DND-41 (cell line): ENCODE measurements at regions not wholly inside any gene's neighbourhood (a gene's known extent, or its start where the extent isn't known, plus 50 kb on each side); places are given as distances from the start of the nearest gene placed in this dataset.

ENCODE experiments used
- ATAC-seq: fragments of 200-7000 bp; cut with Tn5 transposase; 3 replicates; pipeline ENCODE4 v1.9.1; 2021; ENCODE audit warnings: low read depth; ENCODE audit not compliant: insufficient read depth
- DNase-seq: peaks from one replicate; pipeline ENCODE4 v3.0.0-alpha.2; 2020
- H2AFZ ChIP-seq: 2 replicates; pipeline ENCODE4 v1.6.0; 2012; ENCODE audit warnings: low read depth, low read length
- H3K27ac ChIP-seq: 2 replicates; pipeline ENCODE4 v1.5.1; 2012; ENCODE audit warnings: low read length, inconsistent platforms
- H3K27me3 ChIP-seq: fragments of 200-600 bp; sonication (generic); 2 replicates; pipeline ENCODE4 v1.6.0; 2012; ENCODE audit warnings: low read length, mild to moderate bottlenecking, inconsistent platforms; ENCODE audit not compliant: insufficient read depth, poor library complexity
- H3K36me3 ChIP-seq: 2 replicates; pipeline ENCODE4 v1.5.1; 2012; ENCODE audit warnings: low read length, inconsistent platforms; ENCODE audit not compliant: insufficient read depth
- H3K4me1 ChIP-seq: 2 replicates; pipeline ENCODE4 v1.5.1; 2012; ENCODE audit warnings: mild to moderate bottlenecking, low read length; ENCODE audit not compliant: insufficient read depth
- H3K4me2 ChIP-seq: 2 replicates; pipeline ENCODE4 v1.6.0; 2012; ENCODE audit warnings: mild to moderate bottlenecking, moderate library complexity, low read length, inconsistent platforms; ENCODE audit not compliant: insufficient read depth
- H3K4me3 ChIP-seq, 2 experiments: fragments of 200-600 bp in 1 of 2; shearing (Covaris generic) in 1 of 2; 2 replicates each; pipeline ENCODE4 v1.5.1; 2012 to 2016; ENCODE audit warnings: inconsistent platforms in 2 of 2, low read length in 2 of 2, mild to moderate bottlenecking in 2 of 2, low read depth in 1 of 2, moderate library complexity in 1 of 2
- H3K79me2 ChIP-seq: 2 replicates; pipeline ENCODE4 v1.6.0; 2012; ENCODE audit warnings: low read length, inconsistent platforms; ENCODE audit not compliant: insufficient read depth
- H3K9ac ChIP-seq: 2 replicates; pipeline ENCODE4 v1.6.0; 2012; ENCODE audit warnings: low read depth, mild to moderate bottlenecking, inconsistent platforms, low read length, moderate library complexity
- H3K9me3 ChIP-seq: 2 replicates; pipeline ENCODE4 v1.5.1; 2012; ENCODE audit warnings: low read length, moderate library complexity, mild to moderate bottlenecking, inconsistent platforms; ENCODE audit not compliant: insufficient read depth, severe bottlenecking
- H4K20me1 ChIP-seq: 2 replicates; pipeline ENCODE4 v1.6.0; 2012; ENCODE audit warnings: low read length; ENCODE audit not compliant: insufficient read depth
- EZH2 ChIP-seq: IDR thresholded peaks from 3 replicates; pipeline ENCODE4 v1.6.1; 2012; ENCODE audit warnings: borderline replicate concordance, low read depth, mild to moderate bottlenecking, moderate library complexity, low read length, inconsistent platforms; ENCODE audit not compliant: severe bottlenecking
- TF ChIP-seq, protein P1 (sequence below): IDR thresholded peaks from 2 replicates; pipeline ENCODE4 v1.5.1; 2012; ENCODE audit warnings: borderline replicate concordance, low read length, moderate library complexity, mild to moderate bottlenecking; ENCODE audit not compliant: poor library complexity, severe bottlenecking; ENCODE audit errors: extremely low read depth

- no peak overlapping the region for H2AFZ ChIP-seq
These were observed 148.5 kb downstream of the ELOVL4 start for GRCh38 chr6:79798841-79799240.

GRCh38 chr6:79797912-79798311 lies 149.4 kb downstream of the ELOVL4 start:
- H3K4me3 ChIP-seq = no peak overlapping the region
- ATAC-seq = no peak
- no peak overlapping the region for H3K9ac ChIP-seq
- H4K20me1 ChIP-seq = no peaks in the 10 kb centered on the region
- no peaks in the 10 kb centered on the region for H3K27me3 ChIP-seq
- H3K4me1 ChIP-seq = no peaks in the 10 kb centered on the region
- no peak overlapping the region for H3K27ac ChIP-seq
- H3K79me2 ChIP-seq = no peaks in the 10 kb centered on the region
- no peaks in the 10 kb centered on the region for H3K36me3 ChIP-seq
- no peak overlapping the region for H2AFZ ChIP-seq
- no peaks in the 10 kb centered on the region for H3K9me3 ChIP-seq
- TF ChIP-seq EZH2 = no peak
- TF ChIP-seq, protein P1, sequence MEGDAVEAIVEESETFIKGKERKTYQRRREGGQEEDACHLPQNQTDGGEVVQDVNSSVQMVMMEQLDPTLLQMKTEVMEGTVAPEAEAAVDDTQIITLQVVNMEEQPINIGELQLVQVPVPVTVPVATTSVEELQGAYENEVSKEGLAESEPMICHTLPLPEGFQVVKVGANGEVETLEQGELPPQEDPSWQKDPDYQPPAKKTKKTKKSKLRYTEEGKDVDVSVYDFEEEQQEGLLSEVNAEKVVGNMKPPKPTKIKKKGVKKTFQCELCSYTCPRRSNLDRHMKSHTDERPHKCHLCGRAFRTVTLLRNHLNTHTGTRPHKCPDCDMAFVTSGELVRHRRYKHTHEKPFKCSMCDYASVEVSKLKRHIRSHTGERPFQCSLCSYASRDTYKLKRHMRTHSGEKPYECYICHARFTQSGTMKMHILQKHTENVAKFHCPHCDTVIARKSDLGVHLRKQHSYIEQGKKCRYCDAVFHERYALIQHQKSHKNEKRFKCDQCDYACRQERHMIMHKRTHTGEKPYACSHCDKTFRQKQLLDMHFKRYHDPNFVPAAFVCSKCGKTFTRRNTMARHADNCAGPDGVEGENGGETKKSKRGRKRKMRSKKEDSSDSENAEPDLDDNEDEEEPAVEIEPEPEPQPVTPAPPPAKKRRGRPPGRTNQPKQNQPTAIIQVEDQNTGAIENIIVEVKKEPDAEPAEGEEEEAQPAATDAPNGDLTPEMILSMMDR = no peak
- DNase-seq = no peak
- no peak overlapping the region for H3K4me2 ChIP-seq

More at GRCh38 chr6:79798841-79799240, 148.5 kb downstream of the ELOVL4 start:
- Histone ChIP-seq H3K9ac (no peak overlapping the region), H3K27me3 (no peaks in the 10 kb centered on the region), H3K9me3 (no peaks in the 10 kb centered on the region), H3K4me1 (no peaks in the 10 kb centered on the region), H3K4me3 (no peak overlapping the region), H3K27ac (no peak overlapping the region), H4K20me1 (no peaks in the 10 kb centered on the region), H3K4me2 (no peak overlapping the region), H3K36me3 (no peaks in the 10 kb centered on the region), H3K79me2 (no peaks in the 10 kb centered on the region)
- ATAC-seq = no peak
- no peak for DNase-seq
- TF ChIP-seq, protein P1 = no peak
- TF ChIP-seq EZH2 = no peak

DNA sequence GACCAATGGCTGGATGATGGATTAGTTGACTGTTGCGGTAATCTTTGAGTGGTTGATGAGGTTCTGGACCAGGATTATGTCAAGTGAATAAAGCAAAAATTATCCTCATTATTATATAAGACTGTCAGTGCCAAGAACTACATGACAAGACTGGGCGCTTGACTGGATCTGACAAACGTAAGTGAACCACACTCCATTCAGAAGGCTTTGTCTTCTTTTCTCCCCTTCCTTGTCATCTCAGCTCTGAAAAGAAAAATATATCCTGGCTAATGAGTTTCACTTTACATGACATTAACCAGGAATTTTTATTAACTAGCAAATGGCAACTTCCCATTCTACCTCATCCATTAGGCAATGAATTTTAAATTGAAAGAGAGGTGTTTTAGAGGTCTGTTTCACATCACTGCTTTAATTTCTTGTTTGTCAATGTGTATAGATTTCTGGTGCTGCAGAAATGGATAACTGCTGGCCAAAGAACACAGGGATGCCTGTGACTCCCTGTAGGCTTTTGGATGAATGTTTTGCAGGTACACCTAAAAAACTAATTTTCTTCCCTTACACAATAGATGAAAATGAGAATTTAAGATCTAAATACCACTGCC lies 150.1 kb downstream of the ELOVL4 start:
- Histone ChIP-seq H3K4me1 (no peaks in the 10 kb centered on the region), H3K79me2 (no peaks in the 10 kb centered on the region), H3K36me3 (no peaks in the 10 kb centered on the region), H4K20me1 (no peaks in the 10 kb centered on the region), H3K9me3 (no peaks in the 10 kb centered on the region), H3K4me2 (no peak overlapping the region), H3K27ac (no peak overlapping the region), H3K27me3 (no peaks in the 10 kb centered on the region), H2AFZ (no peak overlapping the region), H3K4me3 (no peak overlapping the region), H3K9ac (no peak overlapping the region)
- ATAC-seq = no peak
- TF ChIP-seq, protein P1 = no peak
- no peak for TF ChIP-seq EZH2
- DNase-seq = no peak
